ENCODE measurements at regions not wholly inside any gene's neighbourhood (a gene's known extent, or its start where the extent isn't known, plus 50 kb on each side); places are given as distances from the start of the nearest gene placed in this dataset.

- H2AFZ ChIP-seq (replicated peaks) = no peak overlapping the region
Measured at GRCh38 chr5:53819482-53819881, 259.0 kb downstream of the NDUFS4 start.

GRCh38 chr5:53820119-53820801, 259.8 kb downstream of the NDUFS4 start:
- H3K27me3 ChIP-seq = no peaks in the 10 kb centered on the region

More at GRCh38 chr5:53819482-53819881, 259.0 kb downstream of the NDUFS4 start:
- Histone ChIP-seq H3K4me1 (no peaks in the 10 kb centered on the region), H4K20me1 (ENCODE audit: low read depth) (no peaks in the 10 kb centered on the region), H3K9me3 (ENCODE audit: low read depth) (no peaks in the 10 kb centered on the region), H3K27ac (no peak overlapping the region), H3K79me2 (ENCODE audit: low read depth) (no peaks in the 10 kb centered on the region), H3K36me3 (no peaks in the 10 kb centered on the region), H3K4me3 (no peak overlapping the region), H3F3A (ENCODE audit: low read depth) (no peaks in the 10 kb centered on the region), H3K9ac (no peak overlapping the region), H3K27me3 (no peaks in the 10 kb centered on the region), H3K4me2 (no peak overlapping the region)
- DNase-seq (ENCODE audit: low spot score) = no peak
- no peaks in the 10 kb centered on the region for H3K27me3 Mint-ChIP-seq (ENCODE audit: insufficient read depth, low read depth)
- no peak overlapping the region for H3K4me3 Mint-ChIP-seq
- TF ChIP-seq EZH2phosphoT487 (IDR thresholded peaks at IDR 0.05) (no peak), CTCF (IDR thresholded peaks at IDR 0.05) (no peak), EZH2 (IDR thresholded peaks at IDR 0.05) (no peak)
- no peaks in the 10 kb centered on the region for H3K36me3 Mint-ChIP-seq
- H3K27ac Mint-ChIP-seq = no peak overlapping the region
- H3K4me1 Mint-ChIP-seq = peaks cover 3% of the 10 kb centered on the region
- peaks cover 7% of the 10 kb centered on the region for H3K9me3 Mint-ChIP-seq

GRCh38 chr5:53820802-53821171, 260.3 kb downstream of the NDUFS4 start:
- Histone ChIP-seq H3K79me2 (ENCODE audit: low read depth) (no peaks in the 10 kb centered on the region), H3K4me1 (no peaks in the 10 kb centered on the region), H3K36me3 (no peaks in the 10 kb centered on the region), H4K20me1 (ENCODE audit: low read depth) (no peaks in the 10 kb centered on the region), H3K27me3 (no peaks in the 10 kb centered on the region), H3K9ac (no peak overlapping the region), H3K9me3 (ENCODE audit: low read depth) (no peaks in the 10 kb centered on the region), H3K27ac (no peak overlapping the region), H3K4me3 (no peak overlapping the region), H2AFZ (replicated peaks) (no peak overlapping the region), H3K4me2 (no peak overlapping the region), H3F3A (ENCODE audit: low read depth) (peaks cover 3% of the 10 kb centered on the region)
- no peak for DNase-seq (ENCODE audit: low spot score)
- no peak overlapping the region for H3K27ac Mint-ChIP-seq
- no peaks in the 10 kb centered on the region for H3K27me3 Mint-ChIP-seq (ENCODE audit: insufficient read depth, low read depth)
- no peaks in the 10 kb centered on the region for H3K36me3 Mint-ChIP-seq
- H3K4me3 Mint-ChIP-seq = no peak overlapping the region
- H3K4me1 Mint-ChIP-seq = peaks cover 10% of the 10 kb centered on the region
- peaks cover 7% of the 10 kb centered on the region for H3K9me3 Mint-ChIP-seq
- no peak for TF ChIP-seq CTCF (IDR thresholded peaks at IDR 0.05)
- TF ChIP-seq EZH2phosphoT487 (IDR thresholded peaks at IDR 0.05) = no peak
- TF ChIP-seq EZH2 (IDR thresholded peaks at IDR 0.05) = no peak

More at GRCh38 chr5:53820119-53820801, 259.8 kb downstream of the NDUFS4 start:
- H3K9me3 Mint-ChIP-seq = peaks cover 7% of the 10 kb centered on the region
- Histone ChIP-seq H3K79me2 (ENCODE audit: low read depth) (no peaks in the 10 kb centered on the region), H3F3A (ENCODE audit: low read depth) (peaks cover 3% of the 10 kb centered on the region), H3K9me3 (ENCODE audit: low read depth) (no peaks in the 10 kb centered on the region), H3K4me3 (no peak overlapping the region), H3K36me3 (no peaks in the 10 kb centered on the region), H4K20me1 (ENCODE audit: low read depth) (no peaks in the 10 kb centered on the region), H2AFZ (replicated peaks) (no peak overlapping the region), H3K27ac (no peak overlapping the region), H3K4me2 (no peak overlapping the region), H3K4me1 (no peaks in the 10 kb centered on the region), H3K9ac (no peak overlapping the region)
- H3K27ac Mint-ChIP-seq = no peak overlapping the region
- H3K27me3 Mint-ChIP-seq (ENCODE audit: insufficient read depth, low read depth) = no peaks in the 10 kb centered on the region
- H3K36me3 Mint-ChIP-seq = no peaks in the 10 kb centered on the region
- H3K4me3 Mint-ChIP-seq = no peak overlapping the region
- H3K4me1 Mint-ChIP-seq = peaks cover 10% of the 10 kb centered on the region
- DNase-seq (ENCODE audit: low spot score) = no peak
- TF ChIP-seq CTCF (IDR thresholded peaks at IDR 0.05) (no peak), EZH2phosphoT487 (IDR thresholded peaks at IDR 0.05) (no peak)
